HEK293 (cell line): ENCODE measurements at regions not wholly inside any gene's neighbourhood (a gene's known extent, or its start where the extent isn't known, plus 50 kb on each side); places are given as distances from the start of the nearest gene placed in this dataset.

ENCODE experiments used
- CTCF ChIP-seq: fragments of 450-650 bp; formaldehyde crosslinking; IDR thresholded peaks from 2 replicates; pipeline ENCODE4 v1.5.1; 2016; ENCODE audit warnings: missing biosample characterization, missing genetic modification characterization
- SETDB1 ChIP-seq: IDR thresholded peaks from one replicate; pipeline ENCODE4 v1.6.1; 2017; ENCODE audit warnings: mild to moderate bottlenecking, low read length, moderate library complexity, mixed read lengths; ENCODE audit not compliant: insufficient read length
- ZNF670 ChIP-seq: fragments of 450-650 bp; formaldehyde crosslinking; IDR thresholded peaks from 2 replicates; pipeline ENCODE4 v1.5.1; 2016; ENCODE audit warnings: missing biosample characterization, missing genetic modification characterization, low read depth

- no peak for TF ChIP-seq CTCF (tag by site-specific recombination)
- no peak for TF ChIP-seq SETDB1
- no peak for TF ChIP-seq ZNF670 (tag by site-specific recombination)
Measured at GRCh38 chr3:82999777-83000176, 1238.3 kb upstream of the GBE1 start.
